Upper lobe of left lung (tissue), 4 donors: ENCODE measurements at regions not wholly inside any gene's neighbourhood (a gene's known extent, or its start where the extent isn't known, plus 50 kb on each side); places are given as distances from the start of the nearest gene placed in this dataset.

ENCODE experiments used
- EP300 ChIP-seq, 4 donors: sonication (generic); formaldehyde crosslinking; IDR thresholded peaks; one replicate each; pipeline ENCODE4 v1.5.1; 2017; ENCODE audit warnings: antibody characterized with exemption in 4 of 4, control low read depth in 2 of 4
- POLR2A ChIP-seq, 4 donors: fragments of 450-650 bp; IDR thresholded peaks; one replicate each; pipeline ENCODE4 v1.5.1; 2016 to 2017; ENCODE audit warnings: antibody characterized with exemption in 4 of 4, mild to moderate bottlenecking in 2 of 4

- TF ChIP-seq POLR2A (IDR thresholded peaks at IDR 0.05) (no peak), EP300 (IDR thresholded peaks at IDR 0.05) (no peak)
These were observed 97.3 kb downstream of the ANKRD60 start for GRCh38 chr20:58131151-58131550.
